BE2C (cell line): ENCODE measurements at regions not wholly inside any gene's neighbourhood (a gene's known extent, or its start where the extent isn't known, plus 50 kb on each side); places are given as distances from the start of the nearest gene placed in this dataset.

Experiments used
- DNase-seq: peaks from one replicate; pipeline ENCODE4 v3.0.0-alpha.2; 2020
- H3K27me3 ChIP-seq: fragments of 250-450 bp; sonication (Bioruptor Pico); 2 replicates; pipeline ENCODE4 v1.5.1; 2020; ENCODE audit warnings: mild to moderate bottlenecking
- H3K36me3 ChIP-seq: fragments of 250-450 bp; sonication (Bioruptor Pico); 2 replicates; pipeline ENCODE4 v1.5.1; 2020; ENCODE audit warnings: mild to moderate bottlenecking
- H3K4me1 ChIP-seq: fragments of 250-450 bp; sonication (Bioruptor Pico); 2 replicates; pipeline ENCODE4 v1.5.1; 2020
- H3K4me3 ChIP-seq: 2 replicates; pipeline ENCODE4 v1.5.1; 2011; ENCODE audit warnings: low read depth, low read length
- H3K9me3 ChIP-seq: fragments of 250-450 bp; sonication (Bioruptor Pico); 2 replicates; pipeline ENCODE4 v1.5.1; 2020
- CTCF ChIP-seq: IDR thresholded peaks from 2 replicates; pipeline ENCODE4 v1.5.1; 2012; ENCODE audit warnings: mild to moderate bottlenecking, low read depth, low read length

GRCh38 chr5:162719720-162720119 lies 652.1 kb downstream of the GABRG2 start:
- peaks cover 4% of the 10 kb centered on the region; the same call in 1 of the 2 replicates for H3K9me3 ChIP-seq
- no peak overlapping the region for H3K4me3 ChIP-seq
- TF ChIP-seq CTCF: no peak
- H3K4me1 ChIP-seq: no peaks in the 10 kb centered on the region
- H3K27me3 ChIP-seq: no peaks in the 10 kb centered on the region
- no peaks in the 10 kb centered on the region for H3K36me3 ChIP-seq
- no peak for DNase-seq

- peaks cover 4% of the 10 kb centered on the region; the same call in 1 of the 2 replicates for H3K9me3 ChIP-seq
- H3K4me1 ChIP-seq: no peaks in the 10 kb centered on the region
- no peak for TF ChIP-seq CTCF
- H3K4me3 ChIP-seq: no peak overlapping the region
- H3K27me3 ChIP-seq: no peaks in the 10 kb centered on the region
- DNase-seq: no peak
- no peaks in the 10 kb centered on the region for H3K36me3 ChIP-seq
Measured at GRCh38 chr5:162721125-162721524, 653.6 kb downstream of the GABRG2 start.

GRCh38 chr5:162752612-162753011 lies 684.8 kb upstream of the CCNG1 start:
- no peaks in the 10 kb centered on the region for H3K4me1 ChIP-seq
- no peaks in the 10 kb centered on the region for H3K36me3 ChIP-seq
- TF ChIP-seq CTCF: no peak
- H3K9me3 ChIP-seq: no peaks in the 10 kb centered on the region
- no peak for DNase-seq
- H3K4me3 ChIP-seq: no peak overlapping the region
- no peaks in the 10 kb centered on the region for H3K27me3 ChIP-seq

- Histone ChIP-seq H3K9me3 (no peaks in the 10 kb centered on the region), H3K4me3 (no peak overlapping the region), H3K4me1 (no peaks in the 10 kb centered on the region), H3K36me3 (no peaks in the 10 kb centered on the region), H3K27me3 (no peaks in the 10 kb centered on the region)
- no peak for DNase-seq
- TF ChIP-seq CTCF: no peak
Measured at GRCh38 chr5:162762119-162762518, 675.3 kb upstream of the CCNG1 start.

- Histone ChIP-seq H3K9me3 (no peaks in the 10 kb centered on the region), H3K36me3 (no peaks in the 10 kb centered on the region), H3K27me3 (no peaks in the 10 kb centered on the region), H3K4me1 (no peaks in the 10 kb centered on the region), H3K4me3 (no peak overlapping the region)
- no peak for DNase-seq
- no peak for TF ChIP-seq CTCF
Measured at GRCh38 chr5:162769019-162769418, 668.4 kb upstream of the CCNG1 start.

- Histone ChIP-seq H3K36me3 (no peaks in the 10 kb centered on the region), H3K9me3 (no peaks in the 10 kb centered on the region), H3K4me1 (no peaks in the 10 kb centered on the region), H3K27me3 (no peaks in the 10 kb centered on the region), H3K4me3 (no peak overlapping the region)
- DNase-seq: no peak
- TF ChIP-seq CTCF: no peak
Measured at GRCh38 chr5:162785673-162786072, 651.7 kb upstream of the CCNG1 start.
